Activated CD4-positive, alpha-beta memory T cell treated with anti-CD3 and anti-CD28 coated beads for 36 hours (primary cell): ENCODE measurements at regions not wholly inside any gene's neighbourhood (a gene's known extent, or its start where the extent isn't known, plus 50 kb on each side); places are given as distances from the start of the nearest gene placed in this dataset.
"Not testable (repeated sequence)": the region's sequence is repeated elsewhere in the genome, so short reads cannot be mapped to it uniquely, and the experiment has no call there.

Experiments
- CTCF ChIA-PET: fragments of 350-600 bp; sonication (Branson Sonifier 250); formaldehyde crosslinking; loops from one replicate; lab custom pipeline; 2021; ENCODE audit warnings: antibody characterized with exemption, inconsistent platforms; lab: Charles Lee
- POLR2A ChIA-PET: fragments of 350-600 bp; sonication (Branson Sonifier 250); formaldehyde crosslinking; loops from one replicate; lab custom pipeline; 2021; ENCODE audit warnings: antibody characterized with exemption; lab: Charles Lee
- DNase-seq: peaks from one replicate; pipeline ENCODE4 v3.0.0-alpha.2; 2020
- H3K27ac Mint-ChIP-seq: one replicate; pipeline ENCODE4 v1.8.0; 2021; ENCODE audit warnings: mixed read lengths
- H3K27me3 Mint-ChIP-seq: one replicate; pipeline ENCODE4 v1.8.0; 2021; ENCODE audit warnings: mixed read lengths
- H3K36me3 Mint-ChIP-seq: one replicate; pipeline ENCODE4 v1.8.0; 2021; ENCODE audit warnings: mixed read lengths
- H3K4me1 Mint-ChIP-seq: one replicate; pipeline ENCODE4 v1.8.0; 2021; ENCODE audit warnings: low read depth, mixed read lengths
- H3K4me3 Mint-ChIP-seq: one replicate; pipeline ENCODE4 v1.8.0; 2021; ENCODE audit warnings: mild to moderate bottlenecking, mixed read lengths
- H3K9me3 Mint-ChIP-seq: one replicate; pipeline ENCODE4 v1.8.0; 2021; ENCODE audit warnings: mixed read lengths
- intact Hi-C: fragments of 100-400 bp; cut with micrococcal nuclease; formaldehyde crosslinking; loops from one replicate; pipeline ENCODE4 v1.15.1; 2023

DNA sequence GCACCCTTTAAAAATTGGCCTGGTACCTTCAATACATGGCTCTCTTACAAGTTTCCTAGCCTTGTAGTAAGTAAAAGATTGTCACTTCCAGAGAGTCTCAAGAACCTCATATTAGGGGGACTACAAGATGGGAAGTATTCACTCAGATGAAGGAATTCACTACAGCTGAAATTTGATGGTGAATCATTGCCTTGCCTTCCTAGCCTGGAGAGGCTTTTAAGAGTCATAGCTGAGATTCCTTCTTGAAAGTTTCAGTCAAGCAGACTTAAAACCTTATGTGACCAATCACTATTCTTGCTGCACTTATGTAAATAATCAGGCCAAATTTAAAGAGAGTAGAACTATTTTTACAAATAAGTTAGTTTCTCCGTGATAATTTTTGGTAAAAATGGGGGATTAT, 451.6 kb downstream of the TRHDE start:
- Mint-ChIP-seq H3K27ac (no peak overlapping the region), H3K36me3 (no peaks in the 10 kb centered on the region), H3K9me3 (peaks cover 2% of the 10 kb centered on the region), H3K4me1 (no peaks in the 10 kb centered on the region), H3K4me3 (no peak overlapping the region), H3K27me3 (no peaks in the 10 kb centered on the region)
- intact Hi-C loops, result no loop called here
- CTCF ChIA-PET, result no interaction called here
- POLR2A ChIA-PET, result no interaction called here
- no peak for DNase-seq

DNA sequence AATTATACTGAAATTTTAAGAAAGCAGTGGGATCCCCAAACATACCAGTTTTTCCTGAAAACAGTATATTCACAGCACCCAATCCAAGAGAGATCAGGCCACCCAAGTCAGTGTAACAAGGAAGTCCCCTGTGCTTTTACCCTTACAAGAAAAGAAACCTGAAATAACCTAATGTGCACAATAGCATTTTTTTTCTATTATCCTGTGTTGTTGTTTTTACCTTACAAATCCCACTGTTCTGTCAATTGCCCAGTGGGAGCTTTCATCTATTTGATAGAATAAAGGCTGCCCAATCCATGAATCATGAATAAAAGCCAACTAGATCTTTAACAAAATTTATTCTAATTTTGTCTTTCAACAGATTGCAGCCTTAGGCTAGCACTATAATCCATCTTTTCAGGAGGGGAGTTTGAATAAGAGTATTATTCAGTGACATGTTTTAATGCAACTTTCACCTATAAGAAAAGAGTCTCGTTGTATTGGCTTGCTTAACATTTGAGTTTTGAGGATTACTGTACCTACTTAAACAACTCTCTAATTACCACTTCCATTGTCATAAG, 457.4 kb downstream of the TRHDE start:
- ChIA-PET POLR2A (no interaction called here), CTCF (no interaction called here)
- no peaks in the 10 kb centered on the region for H3K9me3 Mint-ChIP-seq
- no peak overlapping the region for H3K27ac Mint-ChIP-seq
- H3K4me1 Mint-ChIP-seq, result no peaks in the 10 kb centered on the region
- no peak overlapping the region for H3K4me3 Mint-ChIP-seq
- intact Hi-C loops, result no loop called here
- no peaks in the 10 kb centered on the region for H3K36me3 Mint-ChIP-seq
- no peak for DNase-seq
- H3K27me3 Mint-ChIP-seq, result no peaks in the 10 kb centered on the region

DNA sequence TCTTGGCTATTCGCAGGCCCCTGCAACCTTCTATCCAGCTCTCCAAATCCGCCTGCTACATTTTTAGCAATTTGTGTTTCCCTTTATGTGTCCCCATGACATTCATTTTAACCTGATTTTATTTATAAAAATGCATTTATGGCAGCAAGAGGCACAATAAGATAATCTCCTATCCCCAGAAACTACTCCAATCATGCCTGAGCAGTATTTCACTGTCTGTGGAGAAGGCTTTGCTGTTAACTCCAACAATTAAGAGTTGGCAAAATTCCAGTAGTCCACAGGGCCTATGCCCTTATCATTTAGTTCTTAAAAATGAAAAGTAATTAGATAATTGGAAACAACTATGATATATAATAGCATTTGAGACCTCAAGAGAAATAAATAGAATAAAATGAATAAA, 462.4 kb downstream of the TRHDE start:
- Mint-ChIP-seq H3K27ac (no peak overlapping the region), H3K36me3 (no peaks in the 10 kb centered on the region), H3K9me3 (peaks cover 2% of the 10 kb centered on the region), H3K4me3 (no peak overlapping the region), H3K4me1 (no peaks in the 10 kb centered on the region), H3K27me3 (no peaks in the 10 kb centered on the region)
- no peak for DNase-seq
- ChIA-PET POLR2A (no interaction called here), CTCF (no interaction called here)
- intact Hi-C loops, result no loop called here

DNA sequence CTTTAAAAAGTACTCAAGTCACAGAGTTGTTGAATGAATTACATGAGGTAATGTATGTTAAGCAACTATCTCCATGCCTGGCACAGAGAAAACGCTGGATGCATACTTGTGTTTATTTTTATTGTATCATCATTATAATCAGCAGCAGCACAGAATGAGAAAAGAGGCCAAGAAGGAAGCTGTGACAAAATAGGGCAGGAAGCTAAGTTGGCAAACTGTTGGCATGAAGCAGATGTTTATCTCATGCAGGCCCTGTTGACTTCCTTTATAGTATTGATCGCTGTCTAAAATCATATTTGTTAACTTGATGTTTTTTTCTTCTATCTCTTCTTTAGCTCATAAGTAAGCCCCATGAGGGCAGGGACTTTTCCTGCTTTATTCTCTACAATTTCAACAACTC, 466.6 kb downstream of the TRHDE start:
- Mint-ChIP-seq H3K4me3 (no peak overlapping the region), H3K27me3 (no peaks in the 10 kb centered on the region), H3K27ac (no peak overlapping the region), H3K9me3 (peaks cover 21% of the 10 kb centered on the region), H3K4me1 (no peaks in the 10 kb centered on the region), H3K36me3 (no peaks in the 10 kb centered on the region)
- ChIA-PET POLR2A (no interaction called here), CTCF (no interaction called here)
- intact Hi-C loops, result no loop called here
- no peak for DNase-seq

DNA sequence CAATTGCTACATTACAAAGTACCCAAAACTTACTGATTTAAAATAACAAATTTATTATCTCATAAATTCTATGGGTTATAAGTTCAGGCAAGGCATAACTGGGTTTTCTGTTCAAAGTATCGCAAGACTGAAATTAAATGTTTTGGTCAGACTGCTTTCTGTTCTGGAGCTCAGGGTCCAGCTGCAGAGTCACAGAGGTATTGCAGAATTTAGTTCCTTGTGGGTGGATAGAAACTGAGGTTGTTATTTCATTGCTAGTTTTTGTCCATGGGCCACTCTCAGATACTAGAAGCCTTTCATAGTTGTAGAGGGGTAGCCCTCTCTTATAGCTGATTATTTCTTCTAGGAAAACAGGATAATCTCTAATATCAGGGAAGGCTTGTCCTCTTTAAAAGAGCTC, 467.9 kb downstream of the TRHDE start:
- Mint-ChIP-seq H3K27ac (no peak overlapping the region), H3K27me3 (no peaks in the 10 kb centered on the region), H3K4me3 (no peak overlapping the region), H3K36me3 (no peaks in the 10 kb centered on the region), H3K9me3 (peaks cover 23% of the 10 kb centered on the region), H3K4me1 (no peaks in the 10 kb centered on the region)
- POLR2A ChIA-PET, result no interaction called here
- CTCF ChIA-PET, result no interaction called here
- intact Hi-C loops, result no loop called here
- no peak for DNase-seq

DNA sequence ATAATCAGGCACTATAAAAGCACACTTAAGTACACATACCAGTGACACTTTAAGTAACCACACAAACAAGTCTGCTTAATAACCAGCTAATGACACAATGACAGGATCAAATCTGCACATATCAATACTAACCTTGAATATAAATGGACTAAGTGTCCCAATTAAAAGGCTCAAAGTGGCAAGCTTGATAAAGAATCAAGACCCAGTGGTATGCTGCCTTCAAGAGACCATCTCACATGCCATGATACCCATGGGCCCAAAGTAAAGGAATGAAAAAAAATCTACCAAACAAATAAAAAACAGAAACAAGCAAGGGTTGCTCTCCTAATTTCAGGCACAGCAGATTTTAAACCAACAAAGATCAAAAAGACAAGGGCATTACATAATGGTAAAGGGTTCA, 470.4 kb downstream of the TRHDE start:
- no peak overlapping the region for H3K4me3 Mint-ChIP-seq
- no peaks in the 10 kb centered on the region for H3K4me1 Mint-ChIP-seq
- intact Hi-C loops, result no loop called here
- DNase-seq, result no peak
- H3K27me3 Mint-ChIP-seq, result no peaks in the 10 kb centered on the region
- POLR2A ChIA-PET, result no interaction called here
- H3K36me3 Mint-ChIP-seq, result no peaks in the 10 kb centered on the region
- CTCF ChIA-PET, result no interaction called here
- H3K9me3 Mint-ChIP-seq, result peaks cover 25% of the 10 kb centered on the region
- no peak overlapping the region for H3K27ac Mint-ChIP-seq

DNA sequence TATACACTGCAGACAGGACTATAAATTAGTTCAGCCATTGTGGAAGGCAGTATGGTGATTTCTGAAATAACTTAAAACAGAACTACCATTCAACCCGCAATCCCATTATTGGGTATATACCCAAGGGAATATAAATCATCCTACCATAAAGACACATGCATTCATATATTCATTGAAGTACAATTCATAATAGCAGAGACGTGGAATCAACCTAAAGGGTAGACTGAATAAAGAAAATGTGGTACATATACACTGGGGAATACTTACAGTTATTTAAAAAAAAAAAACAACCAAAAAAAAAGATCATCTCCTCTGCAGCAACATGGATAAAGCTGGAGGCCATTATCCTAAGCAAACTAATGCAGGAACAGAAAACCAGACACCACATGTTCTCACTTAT, 473.9 kb downstream of the TRHDE start:
- H3K9me3 Mint-ChIP-seq, result peaks cover 25% of the 10 kb centered on the region
- H3K4me3 Mint-ChIP-seq, result no peak overlapping the region
- CTCF ChIA-PET, result no interaction called here
- no peaks in the 10 kb centered on the region for H3K36me3 Mint-ChIP-seq
- POLR2A ChIA-PET, result no interaction called here
- DNase-seq, result no peak
- no peak overlapping the region for H3K27ac Mint-ChIP-seq
- intact Hi-C loops, result no loop called here
- no peaks in the 10 kb centered on the region for H3K4me1 Mint-ChIP-seq
- no peaks in the 10 kb centered on the region for H3K27me3 Mint-ChIP-seq

DNA sequence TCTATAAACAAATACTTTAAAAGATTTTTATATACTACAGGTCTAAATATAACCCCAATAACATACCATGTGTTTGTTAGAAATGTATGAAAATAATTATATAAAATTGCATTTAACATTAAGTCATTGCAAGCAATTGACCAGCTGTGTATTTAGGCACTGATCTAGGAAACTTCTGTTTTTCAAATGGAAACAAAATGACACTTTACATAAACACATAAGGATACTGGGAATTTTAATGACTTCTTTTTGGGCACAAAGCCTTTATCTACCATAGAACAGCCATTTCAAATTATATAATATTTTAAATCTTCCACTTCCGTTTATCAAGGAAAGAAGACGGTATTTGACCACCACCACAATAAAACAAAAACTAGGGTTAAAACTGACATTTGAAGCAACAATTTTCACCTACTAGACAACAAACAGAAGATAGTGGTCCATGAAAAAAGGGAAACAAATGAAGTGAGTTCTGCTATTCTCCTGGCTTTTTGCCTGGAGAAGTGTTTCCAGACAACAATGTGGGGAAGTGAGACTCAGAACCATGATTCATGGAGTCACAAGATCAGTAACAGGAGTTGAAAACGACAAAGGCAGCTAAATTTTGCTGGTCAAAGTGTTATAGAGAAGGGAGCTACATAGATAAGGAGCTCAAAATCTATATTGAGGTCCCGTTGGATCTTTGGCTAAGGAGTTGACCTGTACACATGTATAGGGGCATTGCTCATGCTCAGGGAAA, 475.1 kb downstream of the TRHDE start:
- Mint-ChIP-seq H3K4me3 (no peak overlapping the region), H3K27ac (no peak overlapping the region), H3K4me1 (no peaks in the 10 kb centered on the region), H3K36me3 (no peaks in the 10 kb centered on the region), H3K27me3 (no peaks in the 10 kb centered on the region), H3K9me3 (peaks cover 18% of the 10 kb centered on the region)
- intact Hi-C loops, result no loop called here
- CTCF ChIA-PET, result no interaction called here
- no peak for DNase-seq
- POLR2A ChIA-PET, result no interaction called here

DNA sequence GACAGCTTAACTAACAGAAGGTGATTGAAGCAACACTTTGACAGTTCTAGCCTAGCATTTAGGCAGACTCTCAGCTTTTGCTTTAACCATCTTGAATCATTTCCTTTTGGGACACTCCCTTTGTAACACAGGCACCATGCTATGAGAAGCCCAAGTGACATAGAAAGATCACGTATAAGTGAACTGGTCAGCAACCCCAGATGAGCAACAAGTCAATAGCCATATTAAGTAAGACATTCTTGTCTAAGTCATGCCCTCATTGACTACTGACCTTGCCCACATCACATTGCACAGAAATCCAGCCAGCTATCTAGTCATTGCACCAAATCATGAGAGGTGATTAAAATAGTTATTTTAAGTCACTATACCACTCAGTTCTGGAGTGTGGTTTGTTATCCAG, 476.8 kb downstream of the TRHDE start:
- no peaks in the 10 kb centered on the region for H3K4me1 Mint-ChIP-seq
- ChIA-PET CTCF (no interaction called here), POLR2A (no interaction called here)
- peaks cover 5% of the 10 kb centered on the region for H3K9me3 Mint-ChIP-seq
- intact Hi-C loops, result no loop called here
- no peak overlapping the region for H3K4me3 Mint-ChIP-seq
- no peak for DNase-seq
- no peaks in the 10 kb centered on the region for H3K36me3 Mint-ChIP-seq
- no peaks in the 10 kb centered on the region for H3K27me3 Mint-ChIP-seq
- no peak overlapping the region for H3K27ac Mint-ChIP-seq

DNA sequence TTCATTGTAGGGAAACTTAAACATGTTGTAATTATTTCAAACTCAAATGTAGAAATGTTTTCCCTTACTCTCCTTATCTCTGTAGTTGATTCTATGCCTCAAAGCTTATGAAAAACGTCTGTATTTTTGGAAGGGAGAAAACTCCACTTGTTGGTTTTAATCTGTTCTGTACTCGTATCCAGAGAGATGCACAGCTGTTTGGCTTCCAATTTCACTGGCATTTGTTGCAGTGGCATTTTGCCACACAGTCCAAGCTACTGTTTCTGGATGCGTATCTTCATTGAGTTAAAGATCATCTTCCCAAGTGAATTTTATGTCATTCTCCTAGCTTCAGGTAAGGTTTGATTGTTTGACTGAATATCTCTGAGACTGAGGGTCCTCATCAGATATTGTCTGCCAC, 481.4 kb downstream of the TRHDE start:
- POLR2A ChIA-PET, result no interaction called here
- CTCF ChIA-PET, result no interaction called here
- no peak overlapping the region for H3K27ac Mint-ChIP-seq
- DNase-seq, result no peak
- no peak overlapping the region for H3K4me3 Mint-ChIP-seq
- H3K27me3 Mint-ChIP-seq, result no peaks in the 10 kb centered on the region
- H3K36me3 Mint-ChIP-seq, result no peaks in the 10 kb centered on the region
- H3K9me3 Mint-ChIP-seq, result peaks cover 8% of the 10 kb centered on the region
- H3K4me1 Mint-ChIP-seq, result no peaks in the 10 kb centered on the region
- intact Hi-C loops, result no loop called here

DNA sequence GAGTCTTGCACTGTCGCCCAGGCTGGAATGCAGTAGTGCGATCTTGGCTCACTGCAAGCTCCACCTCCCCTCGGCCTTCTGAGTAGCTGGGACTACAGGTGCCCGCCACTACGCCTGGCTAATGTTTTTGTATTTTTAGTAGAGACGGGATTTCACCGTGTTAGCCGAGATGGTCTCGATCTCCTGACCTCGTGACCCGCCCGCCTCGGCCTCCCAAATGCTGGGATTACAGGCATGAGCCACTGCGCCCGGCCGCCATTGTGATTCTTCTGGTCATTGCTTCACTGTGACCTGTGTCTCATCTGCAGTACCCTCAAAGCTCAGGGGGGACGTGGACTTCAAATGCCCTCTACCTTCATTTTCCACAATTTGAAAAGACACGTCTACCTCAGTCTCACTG, 481.9 kb downstream of the TRHDE start:
- intact Hi-C loops, POLR2A ChIA-PET, DNase-seq, H3K27ac Mint-ChIP-seq, H3K27me3 Mint-ChIP-seq, H3K4me3 Mint-ChIP-seq, H3K4me1 Mint-ChIP-seq, H3K36me3 Mint-ChIP-seq, CTCF ChIA-PET: not testable (repeated sequence)
- H3K9me3 Mint-ChIP-seq, result peaks cover 11% of the 10 kb centered on the region

DNA sequence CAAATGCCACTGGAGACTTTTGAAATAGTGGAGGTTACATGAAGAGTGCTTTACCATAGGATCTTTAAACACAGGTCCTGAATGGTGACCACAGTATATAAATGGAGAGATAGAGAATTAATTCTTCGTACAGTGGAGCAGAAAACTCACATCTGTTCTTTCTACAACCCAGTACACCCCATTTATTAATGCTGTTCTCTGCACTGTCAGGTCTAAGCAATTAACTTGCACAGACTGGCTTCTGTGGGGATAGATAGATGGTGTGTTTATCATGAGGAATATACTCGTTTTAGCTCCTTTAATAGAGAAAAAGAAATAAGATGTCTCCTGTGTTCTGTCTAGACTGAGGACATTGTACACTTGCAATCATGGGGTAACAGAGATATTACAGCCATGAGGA, 494.3 kb downstream of the TRHDE start:
- Mint-ChIP-seq H3K9me3 (peaks cover 10% of the 10 kb centered on the region), H3K4me3 (no peak overlapping the region)
- POLR2A ChIA-PET, result no interaction called here

DNA sequence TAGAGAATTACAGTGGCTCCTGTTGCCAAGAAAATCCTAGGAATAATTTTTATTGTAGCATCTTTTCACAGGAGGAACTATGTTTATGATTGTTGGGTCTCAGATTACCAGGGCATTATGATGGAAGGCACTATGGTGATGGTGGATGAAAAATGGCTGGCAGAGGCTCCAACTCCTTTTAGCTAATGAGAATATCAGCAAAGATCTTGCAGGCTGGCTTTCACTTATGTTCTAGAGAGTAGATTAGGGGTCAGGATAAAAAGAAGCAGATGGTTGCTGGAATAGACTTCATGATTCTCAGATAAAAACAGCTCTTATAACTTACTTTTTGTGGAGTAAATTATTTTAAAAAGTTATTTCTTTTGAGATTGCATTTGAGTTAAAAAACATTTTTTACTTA, 501.9 kb downstream of the TRHDE start:
- no peak overlapping the region for H3K27ac Mint-ChIP-seq
- no peaks in the 10 kb centered on the region for H3K4me1 Mint-ChIP-seq
- no peak overlapping the region for H3K4me3 Mint-ChIP-seq
- ChIA-PET CTCF (no interaction called here), POLR2A (no interaction called here)
- intact Hi-C loops, result no loop called here
- H3K36me3 Mint-ChIP-seq, result no peaks in the 10 kb centered on the region
- DNase-seq, result no peak
- H3K27me3 Mint-ChIP-seq, result no peaks in the 10 kb centered on the region
- H3K9me3 Mint-ChIP-seq, result peaks cover 3% of the 10 kb centered on the region

More for the DNA sequence above, 494.3 kb downstream of the TRHDE start:
- Mint-ChIP-seq H3K27me3 (no peaks in the 10 kb centered on the region), H3K4me1 (no peaks in the 10 kb centered on the region), H3K36me3 (no peaks in the 10 kb centered on the region), H3K27ac (no peak overlapping the region)
- no peak for DNase-seq
- intact Hi-C loops, result no loop called here
- CTCF ChIA-PET, result no interaction called here
